ENCODE measurements at regions not wholly inside any gene's neighbourhood (a gene's known extent, or its start where the extent isn't known, plus 50 kb on each side); places are given as distances from the start of the nearest gene placed in this dataset.

GRCh38 chr6:99868074-99868702 is 125.8 kb downstream of the MCHR2 start:
- intact Hi-C loops (cut with micrococcal nuclease): loop anchor here (10.0 kb wide), 1 partner anchor 227 kb away; no protein-coding TSS in a partner anchor
- Histone ChIP-seq H3K4me1 (peaks cover 3% of the 10 kb centered on the region), H3K27ac (replicated peaks) (no peak overlapping the region), H3K4me3 (no peak overlapping the region), H3K36me3 (no peaks in the 10 kb centered on the region), H3K9me3 (replicated peaks) (no peaks in the 10 kb centered on the region), H3K27me3 (ENCODE audit: low read depth) (peaks cover 40% of the 10 kb centered on the region)
- peak; percentile 61 for DNase-seq
- TF ChIP-seq, protein P1, sequence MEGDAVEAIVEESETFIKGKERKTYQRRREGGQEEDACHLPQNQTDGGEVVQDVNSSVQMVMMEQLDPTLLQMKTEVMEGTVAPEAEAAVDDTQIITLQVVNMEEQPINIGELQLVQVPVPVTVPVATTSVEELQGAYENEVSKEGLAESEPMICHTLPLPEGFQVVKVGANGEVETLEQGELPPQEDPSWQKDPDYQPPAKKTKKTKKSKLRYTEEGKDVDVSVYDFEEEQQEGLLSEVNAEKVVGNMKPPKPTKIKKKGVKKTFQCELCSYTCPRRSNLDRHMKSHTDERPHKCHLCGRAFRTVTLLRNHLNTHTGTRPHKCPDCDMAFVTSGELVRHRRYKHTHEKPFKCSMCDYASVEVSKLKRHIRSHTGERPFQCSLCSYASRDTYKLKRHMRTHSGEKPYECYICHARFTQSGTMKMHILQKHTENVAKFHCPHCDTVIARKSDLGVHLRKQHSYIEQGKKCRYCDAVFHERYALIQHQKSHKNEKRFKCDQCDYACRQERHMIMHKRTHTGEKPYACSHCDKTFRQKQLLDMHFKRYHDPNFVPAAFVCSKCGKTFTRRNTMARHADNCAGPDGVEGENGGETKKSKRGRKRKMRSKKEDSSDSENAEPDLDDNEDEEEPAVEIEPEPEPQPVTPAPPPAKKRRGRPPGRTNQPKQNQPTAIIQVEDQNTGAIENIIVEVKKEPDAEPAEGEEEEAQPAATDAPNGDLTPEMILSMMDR (IDR thresholded peaks at IDR 0.05; ENCODE audit: borderline replicate concordance): peak; percentile 83

Measured in left ventricle myocardium inferior (tissue), 1 donor.